A549 (cell line): ENCODE measurements at regions not wholly inside any gene's neighbourhood (a gene's known extent, or its start where the extent isn't known, plus 50 kb on each side); places are given as distances from the start of the nearest gene placed in this dataset.
A peak's percentile ranks its signal among the peaks of the same experiment; 100 is the strongest.

ENCODE experiments used
- ATAC-seq, 2 experiments: fragments of 200-7000 bp in 1 of 2; fragments of >200 bp in 1 of 2; cut with Nextera tagmentation in 1 of 2; cut with Tn5 transposase in 1 of 2; 3 replicates each; pipeline versions ENCODE4 v1.8.0 to v1.9.1; 2018 to 2020; ENCODE audit warnings: mild to moderate bottlenecking in 1 of 2, moderate library complexity in 1 of 2
- CTCF ChIA-PET: fragments of 300-600 bp; sonication (Branson Sonifier 250); formaldehyde crosslinking; extraction: SDS; loops from one replicate; lab custom pipeline; 2021; ENCODE audit warnings: antibody characterized with exemption, inconsistent platforms; lab: Yijun Ruan, JAX
- POLR2A ChIA-PET: fragments of 350-600 bp; formaldehyde crosslinking; extraction: SDS; loops from one replicate; lab custom pipeline; 2021; ENCODE audit warnings: antibody characterized with exemption, inconsistent platforms; lab: Yijun Ruan, JAX
- DNase-seq, 2 experiments: peaks; one replicate each; pipeline versions ENCODE4 v3.0.0 to v3.0.0-alpha.2; 2011 to 2016; ENCODE audit warnings: low read depth in 1 of 2, low spot score in 1 of 2
- FAIRE-seq: peaks from 2 replicates; lab custom pipeline; 2011; peaks lifted over from hg19 to GRCh38; lab: Jason Lieb, UNC
- H3K27ac ChIP-seq, 2 experiments: fragments of >200 bp; sonication (Bioruptor Twin); formaldehyde crosslinking; 3 replicates each; pipeline ENCODE4 v1.5.1; 2016 to 2017
- H3K4me1 ChIP-seq: fragments of >200 bp; sonication (Bioruptor Twin); formaldehyde crosslinking; 3 replicates; pipeline ENCODE4 v1.6.1; 2016
- H3K4me2 ChIP-seq: fragments of >200 bp; sonication (Bioruptor Twin); formaldehyde crosslinking; 3 replicates; pipeline ENCODE4 v1.6.1; 2016
- H3K4me3 ChIP-seq: fragments of >200 bp; sonication (Bioruptor Twin); formaldehyde crosslinking; 3 replicates; pipeline ENCODE4 v1.5.1; 2016
- H3K9me3 ChIP-seq: fragments of >200 bp; sonication (Bioruptor Twin); formaldehyde crosslinking; 3 replicates; pipeline ENCODE4 v1.6.1; 2016
- ATOH8 ChIP-seq: fragments of 250-450 bp; sonication (Bioruptor Pico); IDR thresholded peaks from 2 replicates; pipeline ENCODE4 v1.5.0; 2020; ENCODE audit warnings: low read depth, mild to moderate bottlenecking, moderate library complexity
- BHLHE40 ChIP-seq: IDR thresholded peaks from 2 replicates; pipeline ENCODE4 v1.6.1; 2012; ENCODE audit warnings: low read depth, low read length, inconsistent platforms
- CBX2 ChIP-seq: fragments of 200-600 bp; sonication (generic); IDR thresholded peaks from 2 replicates; pipeline ENCODE4 v1.6.1; 2016; ENCODE audit warnings: low read depth, mild to moderate bottlenecking, borderline replicate concordance
- CBX8 ChIP-seq: fragments of 200-600 bp; sonication (generic); IDR thresholded peaks from 2 replicates; pipeline ENCODE4 v1.6.1; 2016
- CTCF ChIP-seq: fragments of >200 bp; sonication (Bioruptor Twin); formaldehyde crosslinking; IDR thresholded peaks from 3 replicates; pipeline ENCODE4 v1.5.1; 2016
- FOXS1 ChIP-seq: fragments of 250-450 bp; sonication (Bioruptor Pico); IDR thresholded peaks from 2 replicates; pipeline ENCODE4 v1.5.0; 2020; ENCODE audit warnings: mild to moderate bottlenecking, moderate library complexity
- GATA3 ChIP-seq: IDR thresholded peaks from 2 replicates; pipeline ENCODE4 v1.6.1; 2012; ENCODE audit warnings: borderline replicate concordance
- HEYL ChIP-seq: fragments of 250-450 bp; sonication (Bioruptor Pico); IDR thresholded peaks from 2 replicates; pipeline ENCODE4 v1.8.0; 2021; ENCODE audit warnings: mild to moderate bottlenecking, moderate library complexity
- HOXB13 ChIP-seq: fragments of 250-450 bp; sonication (Bioruptor Pico); IDR thresholded peaks from 2 replicates; pipeline ENCODE4 v1.5.0; 2020; ENCODE audit warnings: low read depth, mild to moderate bottlenecking, moderate library complexity
- HOXB5 ChIP-seq: fragments of 250-450 bp; sonication (Bioruptor Pico); IDR thresholded peaks from 2 replicates; pipeline ENCODE4 v1.5.0; 2020; ENCODE audit warnings: mild to moderate bottlenecking, moderate library complexity
- JUNB ChIP-seq: fragments of >200 bp; sonication (Bioruptor Twin); formaldehyde crosslinking; IDR thresholded peaks from 2 replicates; pipeline ENCODE4 v1.6.1; 2016
- KDM1A ChIP-seq: fragments of 200-600 bp; sonication (generic); IDR thresholded peaks from 2 replicates; pipeline ENCODE4 v1.6.1; 2016; ENCODE audit warnings: low read depth, mild to moderate bottlenecking
- MAFK ChIP-seq: fragments of 450-650 bp; IDR thresholded peaks from 2 replicates; pipeline ENCODE4 v1.6.1; 2014; ENCODE audit not compliant: partially characterized antibody
- MAZ ChIP-seq: fragments of 150-350 bp; IDR thresholded peaks from 2 replicates; pipeline ENCODE4 v1.6.1; 2014; ENCODE audit warnings: antibody characterized with exemption, low read depth, low read length, borderline replicate concordance
- MYC ChIP-seq: IDR thresholded peaks from 2 replicates; pipeline ENCODE4 v1.6.1; 2012; ENCODE audit warnings: mild to moderate bottlenecking, inconsistent platforms, low read length, improper control_type of control experiment, borderline replicate concordance
- NFE2L2 ChIP-seq: fragments of 150-350 bp; conservative IDR thresholded peaks from 2 replicates; pipeline ENCODE4 v1.6.1; 2014; ENCODE audit warnings: low read length
- PBX3 ChIP-seq: IDR thresholded peaks from 2 replicates; pipeline ENCODE4 v1.6.1; 2012
- PHF8 ChIP-seq: fragments of 200-600 bp; sonication (generic); IDR thresholded peaks from 2 replicates; pipeline ENCODE4 v1.6.1; 2016; ENCODE audit warnings: low read depth, mild to moderate bottlenecking, antibody characterized with exemption, moderate library complexity, borderline replicate concordance
- POLR2A ChIP-seq: IDR thresholded peaks from 2 replicates; pipeline ENCODE4 v1.6.1; 2012; ENCODE audit warnings: mild to moderate bottlenecking, low read length
- POLR2AphosphoS2 ChIP-seq: conservative IDR thresholded peaks from 2 replicates; pipeline ENCODE4 v1.6.1; 2012; ENCODE audit warnings: low read length, improper control_type of control experiment, inconsistent platforms
- RAD21 ChIP-seq, 2 experiments: fragments of >200 bp in 1 of 2; sonication (Bioruptor Twin) in 1 of 2; formaldehyde crosslinking in 1 of 2; IDR thresholded peaks in 1 of 2; conservative IDR thresholded peaks in 1 of 2; 2 replicates in 1 of 2; 3 replicates in 1 of 2; pipeline ENCODE4 v1.6.1; 2012 to 2018; ENCODE audit warnings: inconsistent platforms in 1 of 2
- RFX5 ChIP-seq: fragments of 450-650 bp; IDR thresholded peaks from 2 replicates; pipeline ENCODE4 v1.7.1; 2014; ENCODE audit warnings: antibody characterized with exemption, mild to moderate bottlenecking, moderate library complexity
- SREBF2 ChIP-seq: fragments of 450-650 bp; IDR thresholded peaks from 2 replicates; pipeline ENCODE4 v1.6.1; 2014; ENCODE audit warnings: mild to moderate bottlenecking, moderate library complexity
- TP53 ChIP-seq: fragments of 250-450 bp; sonication (Bioruptor Pico); IDR thresholded peaks from 2 replicates; pipeline ENCODE4 v1.5.0; 2021; ENCODE audit warnings: mild to moderate bottlenecking, moderate library complexity
- ZNF302 ChIP-seq: fragments of 250-450 bp; sonication (Bioruptor Pico); IDR thresholded peaks from 2 replicates; pipeline ENCODE4 v1.9.0; 2021; ENCODE audit warnings: inconsistent platforms, mild to moderate bottlenecking, moderate library complexity
- WGBS: methylation state at CpG from one replicate; pipeline ENCODE4 v1.1.6; 2017; ENCODE audit errors: missing lambda C conversion rate; 5-methylcytosine and 5-hydroxymethylcytosine counted together

GRCh38 chr11:33445761-33446161 lies 188.6 kb downstream of the HIPK3 start:
- CTCF ChIA-PET, result no interaction called here
- POLR2A ChIA-PET, result no interaction called here
- H3K4me1 ChIP-seq, result peaks cover 35% of the 10 kb centered on the region
- WGBS, result 20% methylated on average over 1 of the region's 1 CpG
- no peak for FAIRE-seq
- H3K27ac ChIP-seq, result peak overlapping the region; percentile 7 to 60; a peak in 3 of 6 replicates
- TF ChIP-seq NFE2L2 (no peak), ATOH8 (CRISPR knock-in tag) (no peak), SREBF2 (no peak), JUNB (no peak; the same call in 1 of the 2 replicates), BHLHE40 (no peak), HEYL (CRISPR knock-in tag) (no peak), MAFK (no peak), TP53 (CRISPR knock-in tag) (no peak), FOXS1 (CRISPR knock-in tag) (no peak), MYC (no peak), HOXB13 (no peak), MAZ (no peak), RFX5 (no peak), CBX8 (no peak), POLR2AphosphoS2 (no peak), PHF8 (no peak)
- DNase-seq, result peak in 1 of 2 experiments; percentile 31
- H3K4me3 ChIP-seq, result no peak overlapping the region
- no peak overlapping the region for H3K4me2 ChIP-seq
- ATAC-seq, result peak; percentile 39 to 67; a peak in 4 of 6 replicates
- no peaks in the 10 kb centered on the region for H3K9me3 ChIP-seq

- POLR2A ChIA-PET, result no interaction called here
Observed at GRCh38 chr11:33444835-33445594, 187.8 kb downstream of the HIPK3 start.

GRCh38 chr11:33443684-33444083 lies 186.5 kb downstream of the HIPK3 start:
- H3K27ac ChIP-seq, result no peak overlapping the region
- TF ChIP-seq BHLHE40 (no peak), GATA3 (no peak), MYC (no peak), PBX3 (no peak), POLR2A (no peak), RAD21 (conservative IDR thresholded peaks at IDR 0.05 in 1 of 2, IDR thresholded peaks at IDR 0.05 in 1 of 2) (no peak), CBX2 (no peak), TP53 (CRISPR knock-in tag) (no peak), HOXB5 (CRISPR knock-in tag) (no peak)
- FAIRE-seq (no peak), DNase-seq (no peak), ATAC-seq (no peak)
- no peak overlapping the region for H3K4me3 ChIP-seq
- ChIA-PET POLR2A (no interaction called here), CTCF (interaction anchor here (0.6 kb wide), 1 partner anchor 923 kb away, joined by 3 read pairs; no protein-coding TSS in a partner anchor)
- H3K4me1 ChIP-seq, result peaks cover 21% of the 10 kb centered on the region
- H3K9me3 ChIP-seq, result no peaks in the 10 kb centered on the region
- H3K4me2 ChIP-seq, result no peak overlapping the region

More at GRCh38 chr11:33444835-33445594, 187.8 kb downstream of the HIPK3 start:
- DNase-seq, result no peak
- H3K4me2 ChIP-seq, result 0 out of 3 replicates have a peak overlapping the region, but pooled peaks have one; percentile 12
- WGBS, result 73% methylated on average over 4 of the region's 4 CpGs
- TF ChIP-seq KDM1A (no peak), ZNF302 (CRISPR knock-in tag) (no peak), CTCF (no peak)
- TF ChIP-seq, all 56 proteins: peak for 0
- H3K4me3 ChIP-seq, result no peak overlapping the region
- no peaks in the 10 kb centered on the region for H3K9me3 ChIP-seq
- FAIRE-seq (no peak), ATAC-seq (no peak; a peak in 1 of 6 replicates)
- H3K4me1 ChIP-seq, result peaks cover 31% of the 10 kb centered on the region
- H3K27ac ChIP-seq, result peak overlapping the region; percentile 7 to 60; a peak in 3 of 6 replicates
- CTCF ChIA-PET, result no interaction called here
